Esophagus squamous epithelium (tissue), 5 donors: ENCODE measurements at regions not wholly inside any gene's neighbourhood (a gene's known extent, or its start where the extent isn't known, plus 50 kb on each side); places are given as distances from the start of the nearest gene placed in this dataset.

ENCODE experiments used
- DNase-seq: peaks from one replicate; lab custom pipeline; 2025; lab: John Stamatoyannopoulos, UW
- H3K27ac ChIP-seq, 4 donors: fragments of 200-600 bp; sonication (generic); one replicate each; pipeline ENCODE4 v1.5.1; 2016 to 2019; ENCODE audit warnings: mild to moderate bottlenecking in 1 of 4
- H3K27me3 ChIP-seq, 4 donors: fragments of 200-600 bp; sonication (generic); 1 replicate in 3 of 4; 2 replicates in 1 of 4; pipeline versions ENCODE4 v1.5.1 to v1.6.0; 2017 to 2021; ENCODE audit warnings: antibody characterized with exemption in 1 of 4
- H3K36me3 ChIP-seq, 3 donors: fragments of 200-600 bp; sonication (generic); one replicate each; pipeline ENCODE4 v1.5.1; 2016 to 2019
- H3K4me1 ChIP-seq, 3 donors: fragments of 200-600 bp; sonication (generic); one replicate each; pipeline ENCODE4 v1.5.1; 2017 to 2019
- H3K4me3 ChIP-seq, 4 donors: fragments of 200-600 bp; sonication (generic); 1 replicate in 3 of 4; 2 replicates in 1 of 4; pipeline ENCODE4 v1.5.1; 2016 to 2019; ENCODE audit warnings: mild to moderate bottlenecking in 2 of 4, moderate library complexity in 1 of 4
- H3K9me3 ChIP-seq, 3 donors: fragments of 200-600 bp; sonication (generic); one replicate each; pipeline ENCODE4 v1.5.1; 2016 to 2019
- CTCF ChIP-seq, 6 experiments: fragments of 450-650 bp in 4 of 6; fragments of 200-600 bp in 2 of 6; sonication (generic) in 2 of 6; IDR thresholded peaks; one replicate each; pipeline ENCODE4 v1.5.1; 2016 to 2019; ENCODE audit warnings: antibody characterized with exemption in 6 of 6, mild to moderate bottlenecking in 4 of 6, moderate library complexity in 4 of 6
- POLR2A ChIP-seq, 4 donors: fragments of 450-650 bp; IDR thresholded peaks; one replicate each; pipeline ENCODE4 v1.6.1; 2017; ENCODE audit warnings: antibody characterized with exemption in 4 of 4, mild to moderate bottlenecking in 4 of 4, moderate library complexity in 3 of 4
- WGBS, 2 donors: methylation state at CpG; one replicate each; pipeline ENCODE4 v1.1.5; 2018; 5-methylcytosine and 5-hydroxymethylcytosine counted together
- intact Hi-C: fragments of 100-400 bp; cut with DNase I; formaldehyde crosslinking; loops from one replicate; pipeline ENCODE4 v1.15.0; 2022
- donor health status: DM: yes; HTN: yes; CAD: no.

DNA sequence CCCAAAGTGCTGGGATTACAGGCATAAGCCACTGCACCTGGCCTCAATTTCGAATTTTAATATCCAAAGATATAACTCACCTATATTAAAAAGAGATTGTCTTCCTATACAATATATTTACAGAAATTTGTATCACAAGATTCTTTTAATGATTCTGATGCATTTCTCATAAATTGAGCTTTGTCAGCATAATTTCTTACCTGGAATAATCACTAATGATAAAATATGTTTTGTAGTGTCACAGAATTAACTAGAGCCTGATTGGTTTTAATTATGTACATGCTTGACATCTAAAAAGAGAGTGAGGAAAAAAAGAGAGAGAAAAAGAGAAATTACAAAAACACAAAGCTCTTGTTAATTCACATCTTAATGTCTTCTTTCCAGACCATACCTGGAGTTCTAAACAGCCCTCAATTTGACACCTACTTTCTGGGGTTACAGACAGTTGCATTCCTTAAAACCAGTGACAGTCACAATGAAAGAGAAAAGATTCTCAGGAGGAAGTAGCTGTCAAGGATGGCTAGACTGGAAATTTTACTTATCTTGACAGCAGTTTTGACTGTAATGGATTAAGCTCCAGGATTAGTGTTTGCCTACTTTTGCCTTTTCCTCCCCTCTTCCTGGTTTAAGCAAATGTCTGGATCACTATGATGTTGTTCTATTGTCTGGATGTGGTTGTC, 214.4 kb downstream of the SPRY2 start:
- Histone ChIP-seq H3K9me3 (no peaks in the 10 kb centered on the region), H3K27me3 (no peaks in the 10 kb centered on the region), H3K36me3 (no peaks in the 10 kb centered on the region), H3K4me1 (peaks cover 0 to 5% (median 0%) of the 10 kb centered on the region in 3 donors), H3K27ac (no peak overlapping the region), H3K4me3 (no peak overlapping the region)
- no peak for DNase-seq
- TF ChIP-seq POLR2A (IDR thresholded peaks at IDR 0.05) (no peak), CTCF (IDR thresholded peaks at IDR 0.05) (no peak)
- intact Hi-C loops, result no loop called here
- WGBS, 2 donors, result 31 to 63% methylated on average over 1 of the region's 1 CpG

GRCh38 chr13:80123945-80124344, 217.0 kb downstream of the SPRY2 start:
- Histone ChIP-seq H3K27ac (no peak overlapping the region), H3K4me1 (no peaks in the 10 kb centered on the region), H3K9me3 (no peaks in the 10 kb centered on the region), H3K36me3 (no peaks in the 10 kb centered on the region), H3K4me3 (no peak overlapping the region), H3K27me3 (no peaks in the 10 kb centered on the region)
- intact Hi-C loops, result no loop called here
- WGBS, 2 donors, result 76 to 96% methylated on average over 3 of the region's 3 CpGs
- DNase-seq, result no peak
- no peak for TF ChIP-seq POLR2A (IDR thresholded peaks at IDR 0.05)

GRCh38 chr13:80121038-80121437, 219.9 kb downstream of the SPRY2 start:
- DNase-seq, result no peak
- TF ChIP-seq CTCF (IDR thresholded peaks at IDR 0.05), result no peak
- TF ChIP-seq POLR2A (IDR thresholded peaks at IDR 0.05), result no peak
- 64 to 65% methylated on average over 1 of the region's 1 CpG for WGBS, 2 donors

DNA sequence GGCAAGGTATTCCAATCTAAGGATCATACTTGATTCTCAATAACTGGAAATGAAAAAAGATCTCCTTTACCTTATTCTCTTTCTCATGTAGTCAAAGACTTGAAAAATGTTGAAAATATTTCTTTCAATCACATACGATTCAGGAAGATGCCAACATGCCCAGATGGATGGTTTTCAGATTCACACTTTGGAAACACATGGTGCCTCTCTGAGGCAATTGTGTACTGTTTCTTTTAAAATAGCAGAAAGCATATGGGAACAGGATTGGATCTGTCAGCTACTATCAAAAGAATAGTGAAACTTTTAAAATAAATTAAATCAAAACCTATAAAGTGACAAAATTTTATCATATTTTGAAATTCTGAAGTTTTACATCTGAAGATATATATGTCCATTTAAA, 222.4 kb downstream of the SPRY2 start:
- H3K4me1 ChIP-seq, result no peaks in the 10 kb centered on the region
- H3K4me3 ChIP-seq, result no peak overlapping the region
- DNase-seq, result no peak
- H3K27ac ChIP-seq, result no peak overlapping the region
- intact Hi-C loops, result no loop called here
- 90 to 94% methylated on average over 1 of the region's 1 CpG for WGBS, 2 donors
- H3K9me3 ChIP-seq, result no peaks in the 10 kb centered on the region
- no peaks in the 10 kb centered on the region for H3K36me3 ChIP-seq
- TF ChIP-seq CTCF (IDR thresholded peaks at IDR 0.05), result no peak
- TF ChIP-seq POLR2A (IDR thresholded peaks at IDR 0.05), result no peak
- H3K27me3 ChIP-seq, result no peaks in the 10 kb centered on the region

More at GRCh38 chr13:80121038-80121437, 219.9 kb downstream of the SPRY2 start:
- Histone ChIP-seq H3K27me3 (no peaks in the 10 kb centered on the region), H3K36me3 (no peaks in the 10 kb centered on the region), H3K9me3 (no peaks in the 10 kb centered on the region), H3K4me3 (no peak overlapping the region), H3K27ac (no peak overlapping the region), H3K4me1 (no peaks in the 10 kb centered on the region)
- intact Hi-C loops, result no loop called here

DNA sequence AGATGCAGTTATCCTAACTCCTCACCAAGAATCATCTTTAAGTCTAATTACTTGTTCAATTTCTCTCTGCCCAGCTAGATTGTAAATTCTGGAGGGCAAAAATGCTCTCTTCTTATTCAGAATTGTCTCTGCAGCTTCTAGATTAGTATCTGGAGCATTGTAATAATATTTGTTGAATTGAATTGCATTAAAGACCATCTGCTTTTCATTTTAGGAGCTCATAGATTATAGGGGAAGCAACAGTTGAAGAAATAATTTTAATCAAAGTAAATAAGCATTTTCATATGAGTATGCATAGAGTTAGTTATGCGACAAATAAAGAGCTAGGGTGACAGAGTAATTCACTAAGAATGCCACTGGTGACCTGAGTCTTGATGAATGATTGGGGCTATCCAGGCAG, 222.8 kb downstream of the SPRY2 start:
- Histone ChIP-seq H3K27me3 (no peaks in the 10 kb centered on the region), H3K27ac (no peak overlapping the region), H3K4me3 (no peak overlapping the region), H3K4me1 (no peaks in the 10 kb centered on the region), H3K9me3 (no peaks in the 10 kb centered on the region), H3K36me3 (no peaks in the 10 kb centered on the region)
- TF ChIP-seq CTCF (IDR thresholded peaks at IDR 0.05), result no peak
- TF ChIP-seq POLR2A (IDR thresholded peaks at IDR 0.05), result no peak
- 87 to 93% methylated on average over 1 of the region's 1 CpG for WGBS, 2 donors
- DNase-seq, result no peak
- intact Hi-C loops, result no loop called here
